Breast epithelium (tissue), 4 donors: ENCODE measurements at regions not wholly inside any gene's neighbourhood (a gene's known extent, or its start where the extent isn't known, plus 50 kb on each side); places are given as distances from the start of the nearest gene placed in this dataset.
"Not testable (repeated sequence)": the region's sequence is repeated elsewhere in the genome, so short reads cannot be mapped to it uniquely, and the experiment has no call there.

ENCODE experiments used
- DNase-seq, 2 donors: peaks; one replicate each; pipeline ENCODE4 v3.0.0-alpha.2; 2019; ENCODE audit warnings: low spot score in 2 of 2
- H3K27ac ChIP-seq, 2 donors: fragments of 200-600 bp; sonication (generic) in 1 of 2; one replicate each; pipeline ENCODE4 v1.5.1; 2016 to 2019; ENCODE audit warnings: mild to moderate bottlenecking in 1 of 2
- H3K27me3 ChIP-seq, 2 donors: fragments of 200-600 bp; sonication (generic) in 1 of 2; one replicate each; pipeline versions ENCODE4 v1.5.1 to v1.6.0; 2017 to 2019; ENCODE audit warnings: control low read depth in 1 of 2, mild to moderate bottlenecking in 1 of 2
- H3K36me3 ChIP-seq: fragments of 200-600 bp; one replicate; pipeline ENCODE4 v1.5.1; 2019
- H3K4me1 ChIP-seq, 2 donors: fragments of 200-600 bp; sonication (generic); one replicate each; pipeline ENCODE4 v1.5.1; 2016 to 2019; ENCODE audit warnings: control low read depth in 1 of 2
- H3K4me3 ChIP-seq, 3 donors: fragments of 200-600 bp; sonication (generic); 1 replicate in 2 of 3; 2 replicates in 1 of 3; pipeline ENCODE4 v1.5.1; 2016 to 2019; ENCODE audit warnings: mild to moderate bottlenecking in 3 of 3, moderate library complexity in 2 of 3
- H3K9me3 ChIP-seq, 2 donors: fragments of 200-600 bp; sonication (generic) in 1 of 2; one replicate each; pipeline ENCODE4 v1.5.1; 2016 to 2019; ENCODE audit warnings: control low read depth in 1 of 2
- POLR2A ChIP-seq: fragments of 450-650 bp; IDR thresholded peaks from one replicate; pipeline ENCODE4 v1.6.1; 2016; ENCODE audit warnings: antibody characterized with exemption, mild to moderate bottlenecking, moderate library complexity
- POLR2AphosphoS5 ChIP-seq, 3 donors: sonication (generic); formaldehyde crosslinking; IDR thresholded peaks; one replicate each; pipeline ENCODE4 v1.6.1; 2017; ENCODE audit warnings: antibody characterized with exemption in 3 of 3
- intact Hi-C: fragments of 100-400 bp; cut with DNase I; formaldehyde crosslinking; loops from one replicate; pipeline ENCODE4 v1.15.1; 2023; ENCODE audit warnings: low total_unique reads
- TF ChIP-seq, protein P1 (sequence below), 3 donors: fragments of 450-650 bp; IDR thresholded peaks; one replicate each; pipeline ENCODE4 v1.5.1; 2016 to 2017; ENCODE audit warnings: antibody characterized with exemption in 3 of 3, mild to moderate bottlenecking in 3 of 3, moderate library complexity in 3 of 3

DNA sequence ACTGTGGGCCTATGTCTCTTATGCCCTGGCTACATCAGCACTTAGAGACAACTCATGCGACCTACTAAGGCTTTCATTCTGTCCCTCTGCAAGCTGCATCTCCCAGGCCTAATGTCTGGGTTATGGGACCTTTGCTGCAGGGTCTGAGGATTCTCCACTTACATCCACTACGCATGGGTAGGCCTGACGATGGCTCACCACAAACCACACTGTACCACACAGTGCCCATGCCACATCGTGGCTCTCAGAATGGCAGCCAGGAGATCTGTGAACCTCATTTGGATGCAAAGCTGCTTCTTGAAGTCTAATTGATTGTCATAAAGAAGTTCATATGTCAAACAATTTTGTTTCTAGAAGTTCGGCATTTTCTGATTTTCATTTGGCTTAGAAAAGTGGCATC, 84.6 kb upstream of the BEND4 start:
- Histone ChIP-seq H3K27me3 (no peaks in the 10 kb centered on the region), H3K4me1 (no peaks in the 10 kb centered on the region), H3K9me3 (no peaks in the 10 kb centered on the region), H3K36me3 (no peaks in the 10 kb centered on the region), H3K4me3 (no peak overlapping the region), H3K27ac (no peak overlapping the region)
- DNase-seq = no peak
- TF ChIP-seq POLR2A = no peak
- TF ChIP-seq POLR2AphosphoS5 (IDR thresholded peaks at IDR 0.05) = no peak
- TF ChIP-seq, protein P1, sequence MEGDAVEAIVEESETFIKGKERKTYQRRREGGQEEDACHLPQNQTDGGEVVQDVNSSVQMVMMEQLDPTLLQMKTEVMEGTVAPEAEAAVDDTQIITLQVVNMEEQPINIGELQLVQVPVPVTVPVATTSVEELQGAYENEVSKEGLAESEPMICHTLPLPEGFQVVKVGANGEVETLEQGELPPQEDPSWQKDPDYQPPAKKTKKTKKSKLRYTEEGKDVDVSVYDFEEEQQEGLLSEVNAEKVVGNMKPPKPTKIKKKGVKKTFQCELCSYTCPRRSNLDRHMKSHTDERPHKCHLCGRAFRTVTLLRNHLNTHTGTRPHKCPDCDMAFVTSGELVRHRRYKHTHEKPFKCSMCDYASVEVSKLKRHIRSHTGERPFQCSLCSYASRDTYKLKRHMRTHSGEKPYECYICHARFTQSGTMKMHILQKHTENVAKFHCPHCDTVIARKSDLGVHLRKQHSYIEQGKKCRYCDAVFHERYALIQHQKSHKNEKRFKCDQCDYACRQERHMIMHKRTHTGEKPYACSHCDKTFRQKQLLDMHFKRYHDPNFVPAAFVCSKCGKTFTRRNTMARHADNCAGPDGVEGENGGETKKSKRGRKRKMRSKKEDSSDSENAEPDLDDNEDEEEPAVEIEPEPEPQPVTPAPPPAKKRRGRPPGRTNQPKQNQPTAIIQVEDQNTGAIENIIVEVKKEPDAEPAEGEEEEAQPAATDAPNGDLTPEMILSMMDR (IDR thresholded peaks at IDR 0.05) = no peak
- intact Hi-C loops = no loop called here

DNA sequence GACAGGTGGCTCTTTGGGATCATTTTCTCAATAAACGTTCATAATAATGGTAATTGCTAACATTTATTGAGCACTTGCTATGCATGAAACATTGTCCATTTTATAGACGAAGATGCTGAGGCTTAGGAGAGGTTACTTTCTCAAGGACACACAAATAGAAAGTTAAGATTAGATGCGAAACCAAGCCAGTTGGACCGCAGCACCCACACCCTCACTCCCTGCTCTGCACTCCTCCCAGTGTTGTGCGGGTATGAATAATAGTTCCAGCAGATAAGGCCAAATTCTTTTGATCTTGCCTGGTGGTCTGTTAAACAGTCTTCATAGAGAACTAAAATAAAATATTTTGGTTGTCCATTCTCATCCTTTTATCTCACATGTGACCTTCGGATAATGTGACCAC, 85.0 kb upstream of the BEND4 start:
- no peaks in the 10 kb centered on the region for H3K27me3 ChIP-seq
- no peak overlapping the region for H3K4me3 ChIP-seq
- no peaks in the 10 kb centered on the region for H3K4me1 ChIP-seq
- H3K9me3 ChIP-seq = no peaks in the 10 kb centered on the region
- intact Hi-C loops = no loop called here
- no peak for DNase-seq
- H3K27ac ChIP-seq = no peak overlapping the region
- no peaks in the 10 kb centered on the region for H3K36me3 ChIP-seq
- TF ChIP-seq, protein P1 (IDR thresholded peaks at IDR 0.05) = no peak
- no peak for TF ChIP-seq POLR2AphosphoS5 (IDR thresholded peaks at IDR 0.05)
- TF ChIP-seq POLR2A = no peak

DNA sequence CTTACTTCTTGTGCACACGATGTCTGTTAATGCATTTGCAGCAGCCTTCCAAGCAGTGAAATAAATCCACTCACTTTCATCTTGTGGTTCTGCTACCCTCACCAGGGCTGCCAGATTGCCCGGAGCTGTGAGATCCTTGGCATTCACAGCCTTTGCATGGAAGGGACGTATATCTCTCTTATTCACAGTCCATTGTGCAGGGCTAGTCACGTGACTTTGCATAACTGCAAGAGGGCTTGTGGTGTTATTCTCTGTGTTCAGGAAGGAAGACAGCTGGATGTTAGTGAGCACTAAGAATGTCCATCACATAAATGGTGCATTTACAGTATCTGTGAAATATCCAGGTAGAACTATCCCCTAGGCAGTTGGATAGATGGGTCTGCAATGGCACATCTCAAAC, 96.5 kb upstream of the BEND4 start:
- intact Hi-C loops = no loop called here
- no peaks in the 10 kb centered on the region for H3K4me1 ChIP-seq

DNA sequence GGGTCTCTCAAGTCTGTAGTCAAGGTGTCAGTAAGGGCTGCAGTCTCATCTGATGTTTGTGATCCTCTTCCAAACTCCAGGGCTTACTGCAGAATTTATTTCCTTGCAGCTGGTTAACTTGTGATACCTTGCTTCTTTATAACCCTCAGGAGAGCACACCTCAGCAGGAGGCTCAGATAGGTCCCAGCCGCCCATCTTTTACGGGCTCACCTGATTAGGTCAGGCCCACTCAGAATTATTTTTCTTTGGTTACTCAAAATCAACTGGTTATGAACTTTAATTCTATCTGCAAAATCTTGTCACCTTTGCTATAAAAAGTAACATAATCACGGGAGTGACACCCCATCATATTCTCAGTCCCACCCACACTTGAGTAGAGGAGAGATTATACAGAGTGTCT, 99.9 kb upstream of the BEND4 start:
- intact Hi-C loops = no loop called here

More for the DNA sequence above, 96.5 kb upstream of the BEND4 start:
- TF ChIP-seq POLR2AphosphoS5 (IDR thresholded peaks at IDR 0.05) (no peak), POLR2A (no peak)
- TF ChIP-seq, protein P1 (IDR thresholded peaks at IDR 0.05) = no peak
- Histone ChIP-seq H3K9me3 (no peaks in the 10 kb centered on the region), H3K27ac (no peak overlapping the region), H3K4me3 (no peak overlapping the region), H3K27me3 (no peaks in the 10 kb centered on the region), H3K36me3 (no peaks in the 10 kb centered on the region)
- no peak for DNase-seq

DNA sequence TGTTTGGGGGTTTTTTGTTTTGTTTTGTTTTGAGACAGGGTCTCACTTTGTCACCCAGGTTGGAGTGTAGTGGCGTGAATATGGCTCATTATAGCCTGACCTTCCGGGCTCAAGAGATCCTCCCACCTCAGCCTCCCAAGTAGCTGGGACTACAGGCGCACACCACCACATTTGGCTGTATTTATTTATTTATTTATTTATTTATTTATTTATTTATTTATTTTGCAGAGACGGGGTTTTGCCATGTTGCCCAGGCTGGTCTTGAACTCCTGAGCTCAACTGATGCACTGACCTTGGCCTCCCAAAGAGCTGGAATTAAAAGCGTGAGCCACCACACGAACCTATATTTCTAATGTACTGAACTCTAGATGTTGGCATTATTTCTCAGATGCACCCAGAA, 105.2 kb upstream of the BEND4 start:
- H3K4me1 ChIP-seq, H3K4me3 ChIP-seq, H3K36me3 ChIP-seq, intact Hi-C loops, DNase-seq, H3K27ac ChIP-seq, H3K27me3 ChIP-seq, H3K9me3 ChIP-seq: not testable (repeated sequence)

More for the DNA sequence above, 99.9 kb upstream of the BEND4 start:
- no peaks in the 10 kb centered on the region for H3K4me1 ChIP-seq
- TF ChIP-seq, protein P1 (IDR thresholded peaks at IDR 0.05) = no peak
- TF ChIP-seq POLR2AphosphoS5 (IDR thresholded peaks at IDR 0.05) (no peak), POLR2A (no peak)
- DNase-seq = no peak
- no peaks in the 10 kb centered on the region for H3K27me3 ChIP-seq
- no peaks in the 10 kb centered on the region for H3K36me3 ChIP-seq
- no peak overlapping the region for H3K27ac ChIP-seq
- H3K9me3 ChIP-seq = no peaks in the 10 kb centered on the region
- no peak overlapping the region for H3K4me3 ChIP-seq
